SKM-1 treated with dmso at 0.1 percent for 144 hours (cell line): ENCODE measurements at regions not wholly inside any gene's neighbourhood (a gene's known extent, or its start where the extent isn't known, plus 50 kb on each side); places are given as distances from the start of the nearest gene placed in this dataset.

ENCODE experiments used
- DNase-seq: peaks from one replicate; lab custom pipeline; 2025; ENCODE audit not compliant: unreplicated experiment; lab: John Stamatoyannopoulos, UW

GRCh38 chr7:33807155-33807530 lies 98.2 kb upstream of the BMPER start:
- DNase-seq = no peak

DNA sequence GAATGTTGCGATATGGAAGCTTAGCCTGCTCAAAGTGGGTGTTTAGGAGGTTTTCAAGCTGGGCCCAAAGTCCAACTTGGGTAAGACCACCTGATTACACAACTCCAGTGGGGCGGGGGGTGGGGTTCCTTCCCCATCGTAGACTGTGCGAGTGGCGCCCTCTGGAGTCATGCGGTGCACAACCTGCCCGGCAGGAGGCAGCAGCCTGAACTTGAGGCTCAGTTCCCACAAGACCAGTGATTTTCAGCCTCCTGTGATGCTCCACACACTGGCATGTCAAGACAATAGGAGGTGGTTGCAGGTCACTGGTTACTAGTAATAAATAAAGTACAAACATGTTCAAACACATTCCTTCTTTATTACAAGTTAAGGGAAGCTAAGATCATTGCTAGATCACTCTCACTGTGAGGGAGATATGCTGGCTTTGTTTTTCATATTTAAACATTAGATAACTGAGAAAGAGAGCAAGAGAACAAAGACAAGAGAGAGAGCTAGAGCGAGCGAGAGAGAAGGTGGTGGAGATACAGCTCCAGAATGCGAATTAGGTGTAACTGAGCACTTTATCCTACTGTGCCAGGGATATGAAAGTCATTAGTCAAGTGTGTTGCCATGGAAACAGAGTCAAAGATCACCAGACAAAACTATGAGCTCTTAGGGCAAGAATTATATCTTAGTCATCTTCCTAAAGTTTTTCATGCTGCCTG lies 97.4 kb upstream of the BMPER start:
- DNase-seq = no peak

GRCh38 chr7:33809228-33809627 lies 96.1 kb upstream of the BMPER start:
- DNase-seq = no peak

GRCh38 chr7:33810356-33810755 lies 95.0 kb upstream of the BMPER start:
- no peak for DNase-seq

GRCh38 chr7:33813331-33813730 lies 92.0 kb upstream of the BMPER start:
- no peak for DNase-seq

GRCh38 chr7:33814400-33814799 lies 90.9 kb upstream of the BMPER start:
- DNase-seq = no peak

- DNase-seq = no peak
Observed at GRCh38 chr7:33814936-33815335, 90.4 kb upstream of the BMPER start.

DNA sequence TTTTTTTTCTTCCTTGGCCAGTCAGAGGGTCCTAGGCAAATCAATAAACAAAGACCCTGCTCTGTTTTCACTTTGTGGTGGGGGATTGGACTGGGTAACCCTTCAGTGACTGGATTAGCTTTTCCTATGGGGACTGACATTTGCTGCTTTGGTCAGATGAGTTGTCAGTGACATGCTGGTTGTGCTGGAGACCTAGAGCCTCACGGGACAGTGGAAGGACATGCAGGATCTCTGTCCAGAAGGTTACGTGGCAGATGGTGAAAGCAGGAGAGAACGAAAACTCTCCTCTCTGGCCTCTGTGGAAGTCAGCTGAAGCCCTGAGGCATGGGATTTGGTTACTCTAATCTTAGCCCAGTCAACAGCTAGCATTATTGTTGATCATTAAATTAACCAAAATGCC lies 90.0 kb upstream of the BMPER start:
- no peak for DNase-seq

DNA sequence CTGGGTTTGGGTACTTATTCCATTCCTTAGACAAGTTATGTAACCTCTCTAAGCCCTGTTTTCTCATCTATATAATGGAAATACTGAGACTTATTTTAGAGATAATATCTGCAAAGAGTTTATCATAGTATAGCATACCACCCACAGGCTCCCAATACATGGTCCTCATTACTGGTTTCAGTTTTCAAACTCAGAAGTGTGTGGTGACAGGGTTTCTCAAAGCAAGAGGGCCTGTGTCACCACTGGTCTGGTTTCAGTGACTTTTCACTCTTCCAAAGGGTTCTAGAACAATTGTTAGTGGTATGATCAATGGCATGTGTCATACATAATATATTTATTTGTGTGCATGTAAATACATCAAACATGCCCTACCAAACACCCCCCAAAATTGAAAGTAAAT lies 89.2 kb upstream of the BMPER start:
- no peak for DNase-seq

DNA sequence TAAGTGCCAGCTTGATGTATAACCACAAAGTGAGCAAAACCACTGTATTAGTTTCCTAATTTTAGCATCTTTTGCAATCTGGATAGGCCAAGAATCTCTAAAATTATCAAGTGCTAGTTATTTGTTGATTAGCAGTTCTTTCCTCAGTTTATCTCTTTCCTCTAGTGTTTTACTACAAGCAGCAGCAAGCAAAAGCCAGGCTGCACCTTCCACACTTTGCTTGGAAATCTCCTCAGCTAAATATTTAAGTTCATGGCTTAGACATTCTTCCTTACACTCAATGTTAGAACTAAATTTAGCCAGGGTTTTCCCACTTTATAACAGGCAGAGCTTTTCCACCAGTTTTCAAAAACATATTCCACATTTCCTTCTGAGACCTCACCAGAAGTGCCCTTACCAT lies 85.7 kb upstream of the BMPER start:
- DNase-seq = no peak

- no peak for DNase-seq
Observed at GRCh38 chr7:33820206-33820605, 85.1 kb upstream of the BMPER start.

- DNase-seq = no peak
Observed at GRCh38 chr7:33821970-33822369, 83.4 kb upstream of the BMPER start.

DNA sequence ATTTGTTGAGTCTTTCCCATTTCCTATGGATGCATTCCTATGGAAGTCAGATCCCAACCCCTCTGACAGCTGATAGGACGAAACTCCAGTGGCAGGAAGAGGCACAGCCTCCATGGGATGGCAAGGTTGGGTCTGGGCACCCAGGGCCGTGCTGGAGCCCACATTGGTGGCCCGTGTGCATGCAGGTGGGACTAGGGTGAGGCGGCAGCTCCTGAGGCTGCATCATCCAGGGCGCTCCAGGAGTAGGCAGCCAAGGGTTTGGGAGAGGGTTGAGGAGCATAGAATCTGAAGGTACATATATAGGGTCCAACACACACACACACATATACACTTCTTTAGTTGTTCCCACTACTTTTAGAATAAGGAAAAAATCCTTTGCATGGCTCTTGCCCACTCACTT lies 81.4 kb upstream of the BMPER start:
- no peak for DNase-seq

DNA sequence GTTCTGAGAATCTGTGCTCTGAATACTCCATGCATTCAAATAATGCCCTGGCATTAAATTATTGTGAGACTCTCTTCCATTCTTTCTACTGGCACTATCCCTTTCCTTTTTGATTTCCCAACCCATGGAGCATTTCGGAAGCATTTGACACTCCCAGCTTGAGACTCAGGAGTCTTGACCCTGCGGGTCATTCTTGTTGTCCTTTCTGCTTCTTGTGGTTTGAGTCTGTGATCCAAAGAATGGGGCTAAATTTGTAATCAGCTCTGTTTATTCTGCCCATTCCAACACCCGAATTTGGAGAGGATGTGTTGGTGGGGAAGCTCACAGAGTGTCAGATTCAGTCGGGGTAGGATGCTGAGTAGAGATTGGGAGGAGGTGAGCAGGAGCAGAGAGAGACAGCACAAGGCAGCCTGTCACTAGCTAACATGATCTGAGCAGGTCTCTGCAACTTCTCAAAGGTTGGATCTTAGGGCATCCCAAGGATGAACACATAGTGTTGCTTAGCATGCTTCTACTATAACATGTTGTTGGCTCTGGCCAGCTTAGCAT lies 80.4 kb upstream of the BMPER start:
- DNase-seq = no peak

GRCh38 chr7:33825644-33826043 lies 79.7 kb upstream of the BMPER start:
- no peak for DNase-seq

GRCh38 chr7:33829536-33829935 lies 75.8 kb upstream of the BMPER start:
- no peak for DNase-seq

GRCh38 chr7:33831389-33832141 lies 73.8 kb upstream of the BMPER start:
- peak; percentile 26 for DNase-seq

GRCh38 chr7:33832271-33832721 lies 73.0 kb upstream of the BMPER start:
- DNase-seq = no peak

DNA sequence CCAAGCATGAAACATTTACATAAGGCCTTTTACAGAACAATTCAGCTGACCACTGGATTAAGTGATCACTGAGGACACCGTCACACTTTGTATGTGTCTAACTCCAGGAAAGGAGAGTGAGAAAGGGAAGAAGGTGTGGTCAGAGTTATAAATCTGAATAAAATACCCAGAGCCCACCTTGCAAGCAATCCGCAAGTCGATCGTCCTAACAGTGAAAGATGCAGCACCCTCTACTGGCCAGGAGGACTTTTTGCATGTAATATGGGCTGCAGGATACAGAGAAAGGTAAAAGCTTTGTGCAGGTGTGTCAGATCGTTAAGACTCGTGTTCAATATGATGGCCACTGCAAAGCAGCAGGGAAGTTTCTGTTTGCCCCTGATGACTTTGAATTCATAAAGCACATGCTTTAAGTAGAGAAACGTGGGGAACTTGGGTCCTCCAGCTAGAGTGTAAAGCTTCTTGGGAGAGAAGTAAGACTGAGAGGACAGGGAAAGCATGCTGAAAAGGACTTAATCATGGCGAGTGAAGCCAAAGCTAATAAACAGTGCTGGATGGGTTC lies 68.5 kb upstream of the BMPER start:
- DNase-seq = no peak

GRCh38 chr7:33837356-33837851 lies 67.9 kb upstream of the BMPER start:
- DNase-seq = no peak

GRCh38 chr7:33841031-33841430 lies 64.3 kb upstream of the BMPER start:
- no peak for DNase-seq

DNA sequence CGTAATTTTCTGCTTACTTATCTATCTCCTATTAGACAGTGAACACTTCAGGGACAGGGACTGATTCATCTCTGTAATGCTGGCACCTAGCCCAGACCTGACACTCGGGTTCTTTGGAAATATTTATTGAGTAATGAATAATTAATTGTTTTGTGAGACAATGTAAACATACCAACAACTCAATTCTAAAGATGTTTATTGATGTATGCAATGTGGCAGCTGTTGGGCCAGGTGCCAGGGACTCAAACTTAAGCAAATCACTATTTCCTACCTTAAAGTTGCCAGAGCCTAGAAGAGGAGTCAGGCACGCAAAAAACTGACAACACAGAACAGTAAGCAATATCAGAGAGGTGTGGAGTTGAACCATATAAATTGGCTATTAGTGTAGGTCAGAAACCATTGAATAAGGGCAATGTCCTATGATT lies 63.6 kb upstream of the BMPER start:
- DNase-seq = no peak
